ENCODE measurements at regions not wholly inside any gene's neighbourhood (a gene's known extent, or its start where the extent isn't known, plus 50 kb on each side); places are given as distances from the start of the nearest gene placed in this dataset.

GRCh38 chr9:118091711-118092500 lies 387.7 kb downstream of the TLR4 start:
- no peaks in the 10 kb centered on the region for H3K36me3 ChIP-seq
- H3K4me1 ChIP-seq = no peaks in the 10 kb centered on the region
- no peaks in the 10 kb centered on the region for H3K27me3 ChIP-seq
- H3K4me3 ChIP-seq = no peak overlapping the region
- H3K9ac ChIP-seq = no peak overlapping the region
- no peaks in the 10 kb centered on the region for H3K9me3 ChIP-seq
- no peaks in the 10 kb centered on the region for H4K20me1 ChIP-seq
- H3K27ac ChIP-seq = no peak overlapping the region
- H3K4me2 ChIP-seq = no peak overlapping the region
- no peak for TF ChIP-seq Cebpa-rat (IDR thresholded peaks at IDR 0.05)

- no peak for TF ChIP-seq Cebpa-rat (IDR thresholded peaks at IDR 0.05)
- no peaks in the 10 kb centered on the region for H3K9me3 ChIP-seq
- H3K27me3 ChIP-seq = no peaks in the 10 kb centered on the region
- H3K36me3 ChIP-seq = no peaks in the 10 kb centered on the region
- H3K4me1 ChIP-seq = no peaks in the 10 kb centered on the region
- no peak overlapping the region for H3K4me3 ChIP-seq
- no peak overlapping the region for H3K9ac ChIP-seq
- no peaks in the 10 kb centered on the region for H4K20me1 ChIP-seq
- H3K27ac ChIP-seq = no peak overlapping the region
- no peak overlapping the region for H3K4me2 ChIP-seq
These were observed 390.2 kb downstream of the TLR4 start for GRCh38 chr9:118094387-118094786.

GRCh38 chr9:118100529-118101419 lies 396.6 kb downstream of the TLR4 start:
- no peaks in the 10 kb centered on the region for H3K36me3 ChIP-seq
- no peak overlapping the region for H3K9ac ChIP-seq
- H3K9me3 ChIP-seq = no peaks in the 10 kb centered on the region
- H3K27ac ChIP-seq = no peak overlapping the region
- no peak overlapping the region for H3K4me3 ChIP-seq
- H3K4me1 ChIP-seq = no peaks in the 10 kb centered on the region
- no peaks in the 10 kb centered on the region for H3K27me3 ChIP-seq
- H4K20me1 ChIP-seq = no peaks in the 10 kb centered on the region
- TF ChIP-seq Cebpa-rat (IDR thresholded peaks at IDR 0.05) = no peak
- H3K4me2 ChIP-seq = no peak overlapping the region

GRCh38 chr9:118104363-118104762 lies 400.2 kb downstream of the TLR4 start:
- Histone ChIP-seq H3K27me3 (no peaks in the 10 kb centered on the region), H3K4me3 (no peak overlapping the region), H4K20me1 (no peaks in the 10 kb centered on the region), H3K27ac (no peak overlapping the region), H3K4me2 (no peak overlapping the region), H3K9ac (no peak overlapping the region), H3K4me1 (no peaks in the 10 kb centered on the region), H3K36me3 (no peaks in the 10 kb centered on the region), H3K9me3 (no peaks in the 10 kb centered on the region)
- TF ChIP-seq Cebpa-rat (IDR thresholded peaks at IDR 0.05) = no peak

- Histone ChIP-seq H3K4me1 (no peaks in the 10 kb centered on the region), H3K4me2 (no peak overlapping the region), H3K9me3 (no peaks in the 10 kb centered on the region), H3K27me3 (no peaks in the 10 kb centered on the region), H4K20me1 (no peaks in the 10 kb centered on the region), H3K4me3 (no peak overlapping the region), H3K36me3 (no peaks in the 10 kb centered on the region), H3K27ac (no peak overlapping the region), H3K9ac (no peak overlapping the region)
- no peak for TF ChIP-seq Cebpa-rat (IDR thresholded peaks at IDR 0.05)
These were observed 404.8 kb downstream of the TLR4 start for GRCh38 chr9:118108971-118109370.

- TF ChIP-seq Cebpa-rat (IDR thresholded peaks at IDR 0.05) = no peak
- no peaks in the 10 kb centered on the region for H4K20me1 ChIP-seq
- no peak overlapping the region for H3K27ac ChIP-seq
These were observed 405.3 kb downstream of the TLR4 start for GRCh38 chr9:118109542-118109941.

GRCh38 chr9:118121361-118121760 lies 417.2 kb downstream of the TLR4 start:
- H3K36me3 ChIP-seq = no peaks in the 10 kb centered on the region
- no peak overlapping the region for H3K27ac ChIP-seq
- H3K4me2 ChIP-seq = no peak overlapping the region
- no peaks in the 10 kb centered on the region for H3K9me3 ChIP-seq
- no peaks in the 10 kb centered on the region for H3K27me3 ChIP-seq
- no peaks in the 10 kb centered on the region for H4K20me1 ChIP-seq
- H3K4me3 ChIP-seq = no peak overlapping the region
- H3K9ac ChIP-seq = no peak overlapping the region
- H3K4me1 ChIP-seq = no peaks in the 10 kb centered on the region
- no peak for TF ChIP-seq Cebpa-rat (IDR thresholded peaks at IDR 0.05)

More at GRCh38 chr9:118109542-118109941, 405.3 kb downstream of the TLR4 start:
- Histone ChIP-seq H3K4me1 (no peaks in the 10 kb centered on the region), H3K9ac (no peak overlapping the region), H3K4me2 (no peak overlapping the region), H3K9me3 (no peaks in the 10 kb centered on the region), H3K27me3 (no peaks in the 10 kb centered on the region), H3K36me3 (no peaks in the 10 kb centered on the region), H3K4me3 (no peak overlapping the region)

GRCh38 chr9:118128313-118128712 lies 424.1 kb downstream of the TLR4 start:
- Histone ChIP-seq H3K4me2 (no peak overlapping the region), H3K9ac (no peak overlapping the region), H4K20me1 (no peaks in the 10 kb centered on the region), H3K9me3 (no peaks in the 10 kb centered on the region), H3K36me3 (no peaks in the 10 kb centered on the region), H3K27ac (no peak overlapping the region), H3K4me3 (no peak overlapping the region), H3K4me1 (no peaks in the 10 kb centered on the region), H3K27me3 (no peaks in the 10 kb centered on the region)
- no peak for TF ChIP-seq Cebpa-rat (IDR thresholded peaks at IDR 0.05)

GRCh38 chr9:118129541-118129940 lies 425.3 kb downstream of the TLR4 start:
- H3K27ac ChIP-seq = no peak overlapping the region
- no peak overlapping the region for H3K9ac ChIP-seq
- H4K20me1 ChIP-seq = no peaks in the 10 kb centered on the region
- no peaks in the 10 kb centered on the region for H3K9me3 ChIP-seq
- no peak overlapping the region for H3K4me3 ChIP-seq
- H3K4me1 ChIP-seq = no peaks in the 10 kb centered on the region
- H3K27me3 ChIP-seq = no peaks in the 10 kb centered on the region
- H3K36me3 ChIP-seq = no peaks in the 10 kb centered on the region
- H3K4me2 ChIP-seq = no peak overlapping the region
- no peak for TF ChIP-seq Cebpa-rat (IDR thresholded peaks at IDR 0.05)

GRCh38 chr9:118148990-118149389 lies 444.8 kb downstream of the TLR4 start:
- no peak overlapping the region for H3K4me3 ChIP-seq
- no peaks in the 10 kb centered on the region for H3K9me3 ChIP-seq
- no peak for TF ChIP-seq Cebpa-rat (IDR thresholded peaks at IDR 0.05)
- no peak overlapping the region for H3K9ac ChIP-seq
- no peaks in the 10 kb centered on the region for H3K27me3 ChIP-seq
- H3K4me2 ChIP-seq = no peak overlapping the region
- H3K36me3 ChIP-seq = no peaks in the 10 kb centered on the region
- no peaks in the 10 kb centered on the region for H3K4me1 ChIP-seq
- no peaks in the 10 kb centered on the region for H4K20me1 ChIP-seq
- no peak overlapping the region for H3K27ac ChIP-seq
